GM12878 (cell line): ENCODE measurements at regions not wholly inside any gene's neighbourhood (a gene's known extent, or its start where the extent isn't known, plus 50 kb on each side); places are given as distances from the start of the nearest gene placed in this dataset.

ENCODE experiments used
- ATF3 ChIP-seq: IDR thresholded peaks from 2 replicates; pipeline ENCODE4 v1.6.1; 2011; ENCODE audit warnings: low read depth, mild to moderate bottlenecking, low read length, moderate library complexity, borderline replicate concordance; ENCODE audit errors: extremely low read depth
- BCL11A ChIP-seq: IDR thresholded peaks from 2 replicates; pipeline ENCODE4 v1.6.1; 2011; ENCODE audit warnings: low read depth, low read length
- BHLHE40 ChIP-seq, 2 experiments: fragments of 450-650 bp in 1 of 2; IDR thresholded peaks; 2 replicates each; pipeline ENCODE4 v1.6.1; 2011 to 2017; ENCODE audit warnings: low read depth in 2 of 2, borderline replicate concordance in 1 of 2, improper control_type of control experiment in 1 of 2, low read length in 1 of 2, mild to moderate bottlenecking in 1 of 2
- CTCF ChIP-seq, 3 experiments: IDR thresholded peaks in 2 of 3; conservative IDR thresholded peaks in 1 of 3; 2 replicates each; pipeline ENCODE4 v1.5.1; 2011; ENCODE audit warnings: low read depth in 3 of 3, low read length in 3 of 3, mild to moderate bottlenecking in 3 of 3, control low read depth in 2 of 3, moderate library complexity in 2 of 3, inconsistent platforms in 1 of 3, mixed read lengths in 1 of 3; ENCODE audit not compliant: control insufficient read depth in 2 of 3, insufficient read depth in 1 of 3; ENCODE audit errors: extremely low read depth in 1 of 3
- FOS ChIP-seq: IDR thresholded peaks from 3 replicates; pipeline ENCODE4 v1.6.1; 2011; ENCODE audit warnings: borderline replicate concordance; ENCODE audit not compliant: insufficient read length; ENCODE audit errors: extremely low read depth
- GATAD2B ChIP-seq: fragments of 450-650 bp; conservative IDR thresholded peaks from 2 replicates; pipeline ENCODE4 v1.6.1; 2017; ENCODE audit warnings: low read depth, mild to moderate bottlenecking, moderate library complexity
- KDM1A ChIP-seq: fragments of 200-600 bp; sonication (generic); IDR thresholded peaks from 2 replicates; pipeline ENCODE4 v1.6.1; 2016; ENCODE audit warnings: borderline replicate concordance
- POLR2AphosphoS5 ChIP-seq: IDR thresholded peaks from 2 replicates; pipeline ENCODE4 v1.6.1; 2011; ENCODE audit warnings: mild to moderate bottlenecking, low read length, inconsistent platforms
- PRDM15 ChIP-seq: fragments of 450-650 bp; formaldehyde crosslinking; IDR thresholded peaks from 2 replicates; pipeline ENCODE4 v1.4.0; 2020; ENCODE audit warnings: mild to moderate bottlenecking, moderate library complexity
- ZBTB40 ChIP-seq: fragments of 450-650 bp; IDR thresholded peaks from 2 replicates; pipeline ENCODE4 v1.6.1; 2016; ENCODE audit warnings: mild to moderate bottlenecking, moderate library complexity, borderline replicate concordance

GRCh38 chr12:85676816-85677749, 159.1 kb downstream of the RASSF9 start:
- TF ChIP-seq POLR2AphosphoS5 = no peak
- no peak for TF ChIP-seq KDM1A
- no peak for TF ChIP-seq ZBTB40
- no peak for TF ChIP-seq GATAD2B
- no peak for TF ChIP-seq BHLHE40 (IDR thresholded peaks at IDR 0.05; ENCODE audit: borderline replicate concordance in 1 of 2, low read depth in 2 of 2, low read length in 1 of 2)
- TF ChIP-seq ATF3 = no peak
- no peak for TF ChIP-seq FOS
- no peak for TF ChIP-seq BCL11A
- TF ChIP-seq PRDM15 = no peak
- no peak for TF ChIP-seq CTCF (IDR thresholded peaks at IDR 0.05 in 2 of 3, conservative IDR thresholded peaks at IDR 0.05 in 1 of 3; ENCODE audit: control insufficient read depth in 2 of 3, extremely low read depth in 1 of 3, insufficient read depth in 1 of 3, low read depth in 3 of 3, low read length in 3 of 3)
